ENCODE measurements at regions not wholly inside any gene's neighbourhood (a gene's known extent, or its start where the extent isn't known, plus 50 kb on each side); places are given as distances from the start of the nearest gene placed in this dataset.

GRCh38 chr18:1006304-1006703, 101.6 kb downstream of the ADCYAP1 start:
- Histone ChIP-seq H3K36me3 (ENCODE audit: control insufficient read depth, insufficient read depth, low read length) (no peaks in the 10 kb centered on the region), H3K4me3 (ENCODE audit: low read depth, low read length) (no peak overlapping the region), H3K27me3 (replicated peaks; ENCODE audit: control insufficient read depth, insufficient read depth, low read length) (no peaks in the 10 kb centered on the region), H3K4me1 (no peaks in the 10 kb centered on the region), H3K9me3 (no peaks in the 10 kb centered on the region)
- peaks cover 18% of the 10 kb centered on the region for H3K9me3 Mint-ChIP-seq (ENCODE audit: unreplicated experiment)
- H3K27me3 Mint-ChIP-seq (ENCODE audit: insufficient read depth, unreplicated experiment): no peaks in the 10 kb centered on the region
- intact Hi-C loops (cut with micrococcal nuclease; ENCODE audit: unreplicated experiment): no loop called here
- H3K4me3 Mint-ChIP-seq (ENCODE audit: unreplicated experiment): no peak overlapping the region
- no peaks in the 10 kb centered on the region for H3K4me1 Mint-ChIP-seq (ENCODE audit: low read depth, unreplicated experiment)
- ChIA-PET POLR2A (no interaction called here), CTCF (no interaction called here)
- DNase-seq: no peak
- no peak overlapping the region for H3K27ac Mint-ChIP-seq (ENCODE audit: unreplicated experiment)
- no peaks in the 10 kb centered on the region for H3K36me3 Mint-ChIP-seq (ENCODE audit: insufficient read depth, unreplicated experiment)
- no TSS peak for BruUV-seq (replicated peaks)
- TF ChIP-seq, protein P1, sequence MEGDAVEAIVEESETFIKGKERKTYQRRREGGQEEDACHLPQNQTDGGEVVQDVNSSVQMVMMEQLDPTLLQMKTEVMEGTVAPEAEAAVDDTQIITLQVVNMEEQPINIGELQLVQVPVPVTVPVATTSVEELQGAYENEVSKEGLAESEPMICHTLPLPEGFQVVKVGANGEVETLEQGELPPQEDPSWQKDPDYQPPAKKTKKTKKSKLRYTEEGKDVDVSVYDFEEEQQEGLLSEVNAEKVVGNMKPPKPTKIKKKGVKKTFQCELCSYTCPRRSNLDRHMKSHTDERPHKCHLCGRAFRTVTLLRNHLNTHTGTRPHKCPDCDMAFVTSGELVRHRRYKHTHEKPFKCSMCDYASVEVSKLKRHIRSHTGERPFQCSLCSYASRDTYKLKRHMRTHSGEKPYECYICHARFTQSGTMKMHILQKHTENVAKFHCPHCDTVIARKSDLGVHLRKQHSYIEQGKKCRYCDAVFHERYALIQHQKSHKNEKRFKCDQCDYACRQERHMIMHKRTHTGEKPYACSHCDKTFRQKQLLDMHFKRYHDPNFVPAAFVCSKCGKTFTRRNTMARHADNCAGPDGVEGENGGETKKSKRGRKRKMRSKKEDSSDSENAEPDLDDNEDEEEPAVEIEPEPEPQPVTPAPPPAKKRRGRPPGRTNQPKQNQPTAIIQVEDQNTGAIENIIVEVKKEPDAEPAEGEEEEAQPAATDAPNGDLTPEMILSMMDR (IDR thresholded peaks at IDR 0.05; ENCODE audit: insufficient read depth in 1 of 2, low read depth in 1 of 2, low read length in 1 of 2, severe bottlenecking in 1 of 2, unreplicated experiment in 1 of 2): no peak

DNA sequence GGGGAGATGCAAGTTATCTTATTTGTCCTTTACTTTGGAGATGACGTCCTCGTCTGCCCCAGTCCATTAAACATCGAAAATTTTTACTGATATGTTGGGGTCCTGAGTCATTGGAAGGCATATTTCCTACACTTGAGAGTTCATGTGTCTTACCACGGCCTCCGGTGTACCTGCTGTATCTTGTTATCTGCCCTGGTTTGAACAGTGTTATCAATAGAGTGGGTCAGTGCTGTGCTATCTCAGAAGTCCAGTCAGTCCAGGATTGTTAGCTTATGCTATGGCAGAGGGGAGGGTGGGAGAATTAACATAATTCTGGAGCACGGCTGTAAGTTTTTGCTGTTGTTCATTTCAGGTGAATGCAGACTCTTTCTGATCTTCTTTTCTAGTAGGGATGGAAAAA, 102.3 kb downstream of the ADCYAP1 start:
- Histone ChIP-seq H3K36me3 (ENCODE audit: control insufficient read depth, insufficient read depth, low read length) (no peaks in the 10 kb centered on the region), H3K27me3 (replicated peaks; ENCODE audit: control insufficient read depth, insufficient read depth, low read length) (no peaks in the 10 kb centered on the region), H3K9me3 (no peaks in the 10 kb centered on the region), H3K4me3 (ENCODE audit: low read depth, low read length) (no peak overlapping the region), H3K4me1 (no peaks in the 10 kb centered on the region)
- H3K9me3 Mint-ChIP-seq (ENCODE audit: unreplicated experiment): peaks cover 18% of the 10 kb centered on the region
- no peaks in the 10 kb centered on the region for H3K27me3 Mint-ChIP-seq (ENCODE audit: insufficient read depth, unreplicated experiment)
- H3K4me3 Mint-ChIP-seq (ENCODE audit: unreplicated experiment): no peak overlapping the region
- DNase-seq: no peak
- CTCF ChIA-PET: no interaction called here
- TF ChIP-seq, protein P1 (IDR thresholded peaks at IDR 0.05; ENCODE audit: insufficient read depth in 1 of 2, low read depth in 1 of 2, low read length in 1 of 2, severe bottlenecking in 1 of 2, unreplicated experiment in 1 of 2): no peak
- intact Hi-C loops (cut with micrococcal nuclease; ENCODE audit: unreplicated experiment): no loop called here
- BruUV-seq (replicated peaks): no TSS peak
- H3K27ac Mint-ChIP-seq (ENCODE audit: unreplicated experiment): no peak overlapping the region
- no peaks in the 10 kb centered on the region for H3K36me3 Mint-ChIP-seq (ENCODE audit: insufficient read depth, unreplicated experiment)
- no peaks in the 10 kb centered on the region for H3K4me1 Mint-ChIP-seq (ENCODE audit: low read depth, unreplicated experiment)
- POLR2A ChIA-PET: no interaction called here

DNA sequence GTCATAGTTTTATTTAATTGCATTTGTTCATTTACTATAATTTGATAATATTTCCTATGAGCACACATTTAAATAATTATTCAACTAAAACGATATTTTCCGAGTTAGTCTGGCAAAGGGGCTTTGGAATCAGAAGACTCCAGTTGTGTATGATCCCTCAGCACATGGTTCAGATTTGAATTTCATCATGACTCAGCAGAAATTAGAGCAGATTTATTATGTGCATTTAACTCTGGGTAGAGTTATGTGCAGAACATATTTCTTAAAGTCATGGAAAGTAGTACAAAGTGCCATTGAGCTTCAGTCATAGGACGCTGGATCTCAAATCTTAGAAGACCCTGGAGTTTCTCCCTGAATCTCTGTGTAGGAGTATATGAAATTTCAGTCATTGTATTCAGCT, 106.7 kb downstream of the ADCYAP1 start:
- POLR2A ChIA-PET: no interaction called here
- intact Hi-C loops (cut with micrococcal nuclease; ENCODE audit: unreplicated experiment): no loop called here
- Histone ChIP-seq H3K4me3 (ENCODE audit: low read depth, low read length) (no peak overlapping the region), H3K4me1 (peaks cover 26% of the 10 kb centered on the region), H3K27me3 (replicated peaks; ENCODE audit: control insufficient read depth, insufficient read depth, low read length) (no peaks in the 10 kb centered on the region), H3K36me3 (ENCODE audit: control insufficient read depth, insufficient read depth, low read length) (no peaks in the 10 kb centered on the region), H3K9me3 (no peaks in the 10 kb centered on the region)
- Mint-ChIP-seq H3K36me3 (ENCODE audit: insufficient read depth, unreplicated experiment) (no peaks in the 10 kb centered on the region), H3K9me3 (ENCODE audit: unreplicated experiment) (no peaks in the 10 kb centered on the region), H3K27ac (ENCODE audit: unreplicated experiment) (no peak overlapping the region), H3K27me3 (ENCODE audit: insufficient read depth, unreplicated experiment) (no peaks in the 10 kb centered on the region), H3K4me1 (ENCODE audit: low read depth, unreplicated experiment) (peaks cover 7% of the 10 kb centered on the region), H3K4me3 (ENCODE audit: unreplicated experiment) (no peak overlapping the region)
- no peak for DNase-seq
- CTCF ChIA-PET: no interaction called here
- BruUV-seq (replicated peaks): no TSS peak
- TF ChIP-seq, protein P1 (IDR thresholded peaks at IDR 0.05; ENCODE audit: insufficient read depth in 1 of 2, low read depth in 1 of 2, low read length in 1 of 2, severe bottlenecking in 1 of 2, unreplicated experiment in 1 of 2): no peak

Measured in Caco-2 (cell line).